NCI-H187 treated with DMSO at 0.1 percent for 48 hours (cell line): ENCODE measurements at regions not wholly inside any gene's neighbourhood (a gene's known extent, or its start where the extent isn't known, plus 50 kb on each side); places are given as distances from the start of the nearest gene placed in this dataset.
"Not testable (repeated sequence)": the region's sequence is repeated elsewhere in the genome, so short reads cannot be mapped to it uniquely, and the experiment has no call there.

Experiments
- DNase-seq: peaks from one replicate; lab custom pipeline; 2025; lab: John Stamatoyannopoulos, UW

- DNase-seq: no peak
These were observed 52.7 kb downstream of the KCNA5 start for GRCh38 chr12:5096241-5096924.

GRCh38 chr12:5097786-5098185 is 54.1 kb downstream of the KCNA5 start:
- no peak for DNase-seq

GRCh38 chr12:5099136-5099535 is 55.5 kb downstream of the KCNA5 start:
- no peak for DNase-seq

GRCh38 chr12:5099591-5099990 is 55.9 kb downstream of the KCNA5 start:
- no peak for DNase-seq

GRCh38 chr12:5101686-5102085 is 58.0 kb downstream of the KCNA5 start:
- DNase-seq: no peak

GRCh38 chr12:5102261-5102789 is 58.6 kb downstream of the KCNA5 start:
- DNase-seq: no peak

- no peak for DNase-seq
These were observed 59.1 kb downstream of the KCNA5 start for GRCh38 chr12:5102806-5103205.

- no peak for DNase-seq
These were observed 66.7 kb downstream of the KCNA5 start for GRCh38 chr12:5110345-5110744.

- DNase-seq: no peak
These were observed 70.8 kb downstream of the KCNA5 start for GRCh38 chr12:5114436-5114835.

GRCh38 chr12:5121784-5122183 is 78.1 kb downstream of the KCNA5 start:
- not testable (repeated sequence) for DNase-seq

- DNase-seq: not testable (repeated sequence)
These were observed 78.7 kb downstream of the KCNA5 start for GRCh38 chr12:5122256-5122831.

GRCh38 chr12:5123921-5124320 is 80.2 kb downstream of the KCNA5 start:
- no peak for DNase-seq

GRCh38 chr12:5124401-5124800 is 80.7 kb downstream of the KCNA5 start:
- no peak for DNase-seq

GRCh38 chr12:5134861-5135525 is 91.3 kb downstream of the KCNA5 start:
- no peak for DNase-seq

- DNase-seq: no peak
These were observed 94.6 kb downstream of the KCNA5 start for GRCh38 chr12:5138256-5138655.

- no peak for DNase-seq
These were observed 95.2 kb downstream of the KCNA5 start for GRCh38 chr12:5138845-5139244.

GRCh38 chr12:5139751-5140150 is 96.1 kb downstream of the KCNA5 start:
- no peak for DNase-seq

GRCh38 chr12:5140190-5140589 is 96.5 kb downstream of the KCNA5 start:
- DNase-seq: no peak

GRCh38 chr12:5148880-5149279 is 105.2 kb downstream of the KCNA5 start:
- no peak for DNase-seq

GRCh38 chr12:5154091-5154490 is 110.4 kb downstream of the KCNA5 start:
- DNase-seq: no peak

- DNase-seq: no peak
These were observed 112.2 kb downstream of the KCNA5 start for GRCh38 chr12:5155866-5156265.

GRCh38 chr12:5160827-5161226 is 117.1 kb downstream of the KCNA5 start:
- no peak for DNase-seq

GRCh38 chr12:5163661-5164060 is 120.0 kb downstream of the KCNA5 start:
- DNase-seq: no peak
